ENCODE measurements at regions not wholly inside any gene's neighbourhood (a gene's known extent, or its start where the extent isn't known, plus 50 kb on each side); places are given as distances from the start of the nearest gene placed in this dataset.

- no peak for DNase-seq
Observed at GRCh38 chr15:93246266-93247242, 157.5 kb upstream of the RGMA start.

DNA sequence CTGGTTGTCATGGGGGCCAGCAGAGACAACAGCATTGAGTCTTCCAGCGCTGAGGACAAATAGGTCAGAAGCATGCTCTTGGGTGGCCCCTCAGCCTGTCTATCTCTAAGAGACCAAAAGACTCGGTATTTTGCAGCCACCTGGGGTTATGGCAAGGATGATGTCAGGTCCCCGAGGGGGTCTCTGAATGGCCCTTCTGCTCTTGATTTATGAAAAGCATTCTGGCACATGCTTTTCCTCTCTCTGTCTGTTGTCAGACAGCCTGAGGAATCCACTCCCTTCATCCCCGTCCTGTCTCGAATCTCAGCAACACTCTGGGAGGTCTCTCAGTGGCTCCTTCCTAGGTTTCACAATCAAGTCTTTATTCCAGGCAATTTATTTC, 156.6 kb upstream of the RGMA start:
- DNase-seq: no peak

GRCh38 chr15:93244696-93245660, 156.0 kb upstream of the RGMA start:
- DNase-seq: no peak

- no peak for DNase-seq
Observed at GRCh38 chr15:93243573-93243972, 154.6 kb upstream of the RGMA start.

- DNase-seq: no peak
Observed at GRCh38 chr15:93241696-93242585, 152.9 kb upstream of the RGMA start.

- DNase-seq: no peak
Observed at GRCh38 chr15:93239993-93240392, 151.0 kb upstream of the RGMA start.

DNA sequence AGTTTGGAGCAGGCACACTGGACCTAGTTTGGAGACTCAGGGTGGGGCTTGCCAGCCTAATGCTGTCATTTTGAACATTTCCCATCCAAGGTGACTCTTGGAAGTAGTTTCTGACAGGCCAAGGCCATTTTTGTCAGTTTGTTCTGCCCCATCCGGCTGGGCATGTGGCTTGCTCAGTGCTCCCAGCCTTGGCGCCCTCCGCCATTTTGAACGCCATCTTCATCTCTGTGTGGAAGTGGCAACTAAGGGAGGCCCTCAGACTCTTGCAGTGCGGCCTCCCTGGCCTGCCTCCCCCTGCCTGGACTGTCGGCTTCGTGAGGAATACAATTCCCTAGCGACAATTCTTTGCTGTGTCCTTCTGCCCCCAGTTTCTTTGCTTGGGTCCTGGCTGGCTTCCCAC, 150.6 kb upstream of the RGMA start:
- DNase-seq: no peak

DNA sequence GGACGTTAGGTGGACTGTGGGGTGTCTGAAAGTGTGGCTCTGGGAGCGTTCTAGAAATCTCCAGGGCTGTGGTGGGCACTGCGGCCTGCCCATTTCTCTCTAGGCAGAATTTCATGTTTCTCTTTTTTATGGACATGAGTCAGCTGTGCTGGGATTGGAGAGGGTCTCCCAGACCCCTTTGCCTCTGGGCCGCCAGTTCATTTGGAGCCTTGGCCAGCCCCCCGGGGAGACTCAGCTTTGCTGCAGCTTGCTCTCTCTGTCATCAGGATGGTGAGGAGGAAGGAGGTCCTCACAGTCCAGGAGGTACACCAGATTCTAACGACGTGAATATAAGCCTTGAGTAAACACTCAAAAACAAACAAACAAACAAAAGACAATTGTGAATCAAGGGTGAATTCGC, 149.6 kb upstream of the RGMA start:
- no peak for DNase-seq

DNA sequence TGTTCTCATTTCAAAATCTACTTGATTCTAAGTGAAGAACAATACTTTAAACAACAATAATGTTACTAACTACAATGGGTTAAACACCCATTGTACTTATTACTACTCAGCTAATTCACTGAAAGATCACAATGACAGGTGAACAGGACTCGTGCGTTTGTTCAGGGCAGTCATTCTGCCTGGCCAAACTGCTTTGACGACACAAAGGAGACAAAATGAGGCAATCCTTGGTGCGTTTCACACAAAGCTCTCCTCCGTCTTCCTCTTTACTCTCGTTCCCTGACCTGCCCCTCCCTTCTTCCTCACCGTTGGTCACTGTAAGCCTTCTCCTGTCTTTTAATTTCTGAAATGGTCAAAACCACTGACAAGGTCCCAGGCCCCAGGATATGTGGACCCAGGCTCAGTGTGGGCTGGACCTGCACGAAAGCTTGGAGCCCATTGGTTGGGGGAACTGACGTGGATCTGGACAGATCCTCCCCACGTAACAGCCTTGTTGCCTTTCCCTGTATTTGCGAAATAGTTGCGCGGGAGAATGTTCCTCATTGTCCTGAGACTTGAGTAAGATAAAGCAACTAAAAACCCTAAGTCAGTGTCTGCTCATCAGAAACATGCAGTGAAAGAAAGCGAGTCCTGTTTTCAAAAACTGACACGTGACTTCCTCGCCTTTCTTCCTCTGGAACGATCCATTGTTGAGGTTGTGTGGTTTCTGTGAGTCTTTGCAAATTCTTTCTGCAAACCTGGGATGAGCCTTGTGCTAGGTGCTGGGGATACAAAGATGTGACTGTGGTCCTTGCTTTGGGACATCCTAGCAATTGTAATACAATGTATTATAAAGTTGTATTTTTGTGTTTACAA, 147.1 kb upstream of the RGMA start:
- DNase-seq: peak; percentile 92

DNA sequence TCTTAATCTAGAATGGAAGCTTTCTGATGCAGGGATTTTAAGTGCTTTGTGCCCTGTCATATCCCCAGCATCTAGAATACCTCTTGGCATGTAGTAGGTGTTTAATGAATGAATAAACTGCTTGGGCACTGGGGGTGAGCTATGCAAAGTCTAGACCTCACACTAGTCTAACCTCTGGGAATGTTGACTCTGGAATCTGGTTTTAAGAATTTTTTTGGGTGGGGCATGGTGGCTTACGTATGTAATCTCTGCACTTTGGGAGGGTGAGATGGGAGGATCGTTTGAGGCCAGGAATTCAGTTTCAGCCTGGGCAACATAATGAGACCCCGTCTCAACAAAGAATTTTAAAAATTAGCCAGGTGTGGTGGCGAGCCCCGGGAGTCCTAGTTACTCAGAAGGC, 146.3 kb upstream of the RGMA start:
- no peak for DNase-seq

- no peak for DNase-seq
Observed at GRCh38 chr15:93233710-93234109, 144.7 kb upstream of the RGMA start.

- no peak for DNase-seq
Observed at GRCh38 chr15:93232845-93233244, 143.8 kb upstream of the RGMA start.

- DNase-seq: no peak
Observed at GRCh38 chr15:93231994-93232393, 143.0 kb upstream of the RGMA start.

DNA sequence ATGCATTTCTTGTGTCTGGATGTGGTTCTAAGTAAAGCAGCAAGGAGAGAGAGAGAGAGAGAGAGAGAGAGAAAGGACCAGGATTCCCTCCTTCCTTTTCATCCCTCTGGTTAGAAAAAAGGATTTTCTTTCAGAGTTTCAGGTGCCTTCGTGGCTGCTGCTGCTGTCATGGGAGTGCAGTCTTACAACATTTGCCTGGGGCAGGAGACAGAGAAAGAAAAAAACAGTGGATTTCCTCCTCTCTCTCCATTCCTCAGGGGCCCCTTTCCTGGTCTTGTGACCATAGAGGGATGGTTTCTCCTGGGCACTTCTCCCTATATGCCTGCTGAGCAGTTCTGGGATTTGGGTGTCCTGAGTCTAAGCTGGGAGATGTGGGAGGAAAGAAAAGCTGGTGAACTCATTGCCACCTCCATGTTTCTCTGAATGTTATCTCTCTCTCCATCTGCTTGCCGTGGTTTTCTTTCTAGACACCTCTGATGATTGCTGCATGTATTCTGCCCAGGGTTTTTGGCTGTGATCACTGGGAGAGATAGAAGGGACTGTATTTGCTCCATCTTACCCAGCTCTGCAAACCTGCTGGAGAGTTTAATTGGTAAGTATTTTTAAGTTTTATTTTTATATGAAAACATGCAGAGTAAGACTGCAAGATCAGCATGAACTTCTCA, 142.4 kb upstream of the RGMA start:
- DNase-seq: no peak

DNA sequence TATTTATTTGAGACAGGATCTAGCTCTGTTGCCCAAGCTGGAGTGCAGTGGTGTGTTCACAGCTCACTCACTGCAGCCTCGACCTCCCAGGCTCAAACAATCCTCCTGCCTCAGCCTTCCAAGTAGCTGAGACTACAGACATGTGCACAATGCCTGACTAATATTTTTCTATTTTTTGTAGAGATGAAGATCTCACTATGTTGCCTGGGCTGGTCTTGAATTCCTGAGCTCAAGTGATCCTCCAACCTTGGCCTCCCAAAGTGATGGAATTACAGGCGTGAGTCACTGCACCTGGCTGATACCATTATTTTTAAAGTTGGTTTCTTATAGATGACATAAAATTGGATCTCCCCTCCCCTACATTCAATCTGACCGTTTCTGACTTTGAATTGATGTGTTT, 139.5 kb upstream of the RGMA start:
- no peak for DNase-seq

DNA sequence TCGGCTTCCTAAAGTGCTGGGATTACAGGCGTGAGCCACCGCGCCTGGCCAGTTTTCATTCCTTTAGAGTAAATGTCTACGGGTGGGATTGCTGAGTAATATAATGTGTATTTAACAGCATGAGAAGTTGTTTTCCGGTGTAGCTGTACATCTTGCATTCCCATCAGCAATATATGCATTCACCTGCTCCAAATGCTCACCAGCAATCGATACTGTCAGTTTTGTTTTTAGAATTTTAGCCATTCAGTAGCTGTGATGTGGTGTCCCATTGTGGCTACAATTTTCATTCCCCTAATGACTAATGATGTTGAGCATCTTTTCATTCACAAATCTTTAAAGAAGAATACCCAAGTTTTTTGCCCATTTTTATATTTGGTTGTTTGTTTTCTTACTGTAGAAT, 134.8 kb upstream of the RGMA start:
- DNase-seq: no peak

DNA sequence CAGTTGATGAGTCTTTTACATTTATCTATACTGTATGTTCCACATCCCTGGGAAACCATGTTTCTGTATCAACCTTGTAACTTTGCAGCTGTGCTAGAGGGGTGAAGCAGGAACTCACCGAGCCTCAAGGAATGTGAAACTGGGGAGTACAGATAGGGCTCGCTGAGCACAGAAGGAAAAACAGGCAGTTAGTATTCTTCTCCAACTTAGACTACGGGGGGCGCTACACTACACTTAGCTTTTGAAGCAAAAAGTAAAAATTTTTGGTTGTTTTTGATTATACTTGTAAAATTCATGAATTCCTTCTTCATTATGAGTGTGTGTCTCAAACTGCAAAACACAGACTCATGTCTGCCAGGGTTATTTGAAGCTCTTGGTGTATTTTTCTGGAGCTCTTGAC, 132.7 kb upstream of the RGMA start:
- DNase-seq: no peak

GRCh38 chr15:93219859-93220420, 130.9 kb upstream of the RGMA start:
- no peak for DNase-seq

DNA sequence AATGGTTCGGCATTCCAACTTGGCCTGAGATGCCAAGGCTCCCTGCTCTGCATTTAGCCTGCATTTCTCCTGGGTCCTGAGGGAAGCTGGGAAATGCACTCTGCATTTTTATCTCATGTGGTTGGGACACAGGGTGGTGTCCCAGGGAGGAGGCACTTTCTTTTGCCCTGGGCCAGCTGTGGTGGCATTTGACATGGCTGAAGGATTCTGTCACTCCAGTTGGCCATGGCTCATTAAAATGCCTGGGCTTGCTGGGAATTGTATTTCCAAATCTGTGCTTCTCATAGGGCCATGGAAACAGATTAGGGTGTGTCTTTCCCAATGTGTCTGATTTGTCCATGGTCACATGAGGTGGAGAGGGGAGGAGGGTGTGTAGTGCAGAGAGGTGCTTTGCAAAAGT, 128.3 kb upstream of the RGMA start:
- DNase-seq: no peak

GRCh38 chr15:93214106-93214505, 125.1 kb upstream of the RGMA start:
- DNase-seq: no peak

DNA sequence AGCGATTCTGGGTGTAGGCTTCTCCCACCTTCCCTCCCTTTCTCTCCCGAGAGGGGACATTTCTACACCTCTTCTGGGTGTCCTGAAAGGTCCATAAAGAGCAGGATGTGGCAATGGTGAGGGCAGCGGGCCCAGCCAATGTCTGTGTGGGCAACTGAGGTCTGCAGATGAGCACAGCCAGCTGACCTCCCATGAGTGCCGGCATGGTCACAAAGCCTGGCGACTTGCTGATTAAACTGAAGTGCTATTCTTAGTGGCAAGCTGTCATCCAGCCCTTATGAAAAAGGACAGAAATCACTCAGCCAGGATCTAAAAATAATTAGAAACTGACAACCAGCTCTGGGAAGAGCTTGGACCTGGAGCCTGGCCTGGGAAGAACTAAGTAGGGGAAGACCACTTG, 124.3 kb upstream of the RGMA start:
- no peak for DNase-seq
